ENCODE measurements at regions not wholly inside any gene's neighbourhood (a gene's known extent, or its start where the extent isn't known, plus 50 kb on each side); places are given as distances from the start of the nearest gene placed in this dataset.
"Not testable (repeated sequence)": the region's sequence is repeated elsewhere in the genome, so short reads cannot be mapped to it uniquely, and the experiment has no call there.

DNA sequence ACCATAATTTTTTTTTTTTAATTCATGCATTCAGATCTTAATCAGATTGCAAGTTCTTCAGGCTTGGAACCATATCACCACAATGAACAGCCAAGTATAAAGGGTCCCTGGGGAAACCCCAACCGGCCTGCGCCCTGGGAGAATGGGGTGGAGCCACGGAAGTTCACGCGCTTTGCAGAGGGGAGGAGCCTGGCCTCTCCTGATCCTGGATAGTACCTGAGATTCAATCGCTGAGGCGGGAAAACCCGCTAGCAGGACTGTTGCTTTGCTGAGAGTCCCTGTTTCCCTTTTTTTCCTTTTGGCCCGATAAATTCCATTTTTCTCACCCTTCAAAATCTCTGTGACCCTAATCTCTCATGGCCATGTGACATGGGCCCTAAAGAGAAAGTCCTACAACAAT lies 385.1 kb downstream of the IRS2 start:
- no peak for DNase-seq
- H3K36me3 ChIP-seq (ENCODE audit: control insufficient read depth, insufficient read depth, low read length): no peaks in the 10 kb centered on the region
- no peaks in the 10 kb centered on the region for H3K4me1 ChIP-seq (ENCODE audit: control insufficient read depth, insufficient read depth, low read length, poor library complexity, severe bottlenecking)
- no peaks in the 10 kb centered on the region for H3K9me3 ChIP-seq (ENCODE audit: control insufficient read depth, low read length)
- H3K27ac ChIP-seq (ENCODE audit: insufficient read depth, low read length, poor library complexity, severe bottlenecking): no peak overlapping the region
- no peak overlapping the region for H3K4me3 ChIP-seq (ENCODE audit: insufficient read depth, low read depth, low read length, poor library complexity, severe bottlenecking)
- H3K27me3 ChIP-seq (replicated peaks; ENCODE audit: control insufficient read depth, insufficient read depth, low read length, poor library complexity, severe bottlenecking): no peaks in the 10 kb centered on the region

- DNase-seq: no peak
- Histone ChIP-seq H3K27me3 (replicated peaks; ENCODE audit: control insufficient read depth, insufficient read depth, low read length, poor library complexity, severe bottlenecking) (no peaks in the 10 kb centered on the region), H3K27ac (ENCODE audit: insufficient read depth, low read length, poor library complexity, severe bottlenecking) (no peak overlapping the region), H3K4me3 (ENCODE audit: insufficient read depth, low read depth, low read length, poor library complexity, severe bottlenecking) (no peak overlapping the region), H3K36me3 (ENCODE audit: control insufficient read depth, insufficient read depth, low read length) (no peaks in the 10 kb centered on the region), H3K4me1 (ENCODE audit: control insufficient read depth, insufficient read depth, low read length, poor library complexity, severe bottlenecking) (no peaks in the 10 kb centered on the region), H3K9me3 (ENCODE audit: control insufficient read depth, low read length) (no peaks in the 10 kb centered on the region)
These were observed 385.6 kb downstream of the IRS2 start for GRCh38 chr13:109400624-109401257.

DNA sequence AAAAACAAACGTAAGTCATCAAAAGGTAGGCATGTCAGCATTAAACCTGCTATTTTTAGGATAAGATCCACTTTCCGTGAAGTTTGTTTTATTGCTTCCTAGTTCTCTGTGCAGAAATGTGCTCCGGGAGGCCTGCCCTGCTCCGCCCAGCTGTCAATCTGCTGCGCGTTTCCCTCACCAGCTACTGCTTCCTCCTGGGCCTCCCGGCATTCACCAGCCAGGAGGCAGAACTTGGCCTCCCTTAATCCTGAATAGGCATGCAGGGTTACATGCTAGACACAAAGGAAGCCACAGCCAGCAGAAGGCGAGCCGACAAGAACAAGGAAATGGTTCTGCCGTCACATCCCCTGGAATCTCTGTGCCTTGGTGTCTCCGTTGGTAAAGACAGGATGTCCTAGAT lies 386.2 kb downstream of the IRS2 start:
- no peak overlapping the region for H3K4me3 ChIP-seq (ENCODE audit: insufficient read depth, low read depth, low read length, poor library complexity, severe bottlenecking)
- DNase-seq: no peak
- H3K27ac ChIP-seq (ENCODE audit: insufficient read depth, low read length, poor library complexity, severe bottlenecking): no peak overlapping the region
- no peaks in the 10 kb centered on the region for H3K4me1 ChIP-seq (ENCODE audit: control insufficient read depth, insufficient read depth, low read length, poor library complexity, severe bottlenecking)
- H3K9me3 ChIP-seq (ENCODE audit: control insufficient read depth, low read length): no peaks in the 10 kb centered on the region
- H3K27me3 ChIP-seq (replicated peaks; ENCODE audit: control insufficient read depth, insufficient read depth, low read length, poor library complexity, severe bottlenecking): no peaks in the 10 kb centered on the region
- H3K36me3 ChIP-seq (ENCODE audit: control insufficient read depth, insufficient read depth, low read length): no peaks in the 10 kb centered on the region

DNA sequence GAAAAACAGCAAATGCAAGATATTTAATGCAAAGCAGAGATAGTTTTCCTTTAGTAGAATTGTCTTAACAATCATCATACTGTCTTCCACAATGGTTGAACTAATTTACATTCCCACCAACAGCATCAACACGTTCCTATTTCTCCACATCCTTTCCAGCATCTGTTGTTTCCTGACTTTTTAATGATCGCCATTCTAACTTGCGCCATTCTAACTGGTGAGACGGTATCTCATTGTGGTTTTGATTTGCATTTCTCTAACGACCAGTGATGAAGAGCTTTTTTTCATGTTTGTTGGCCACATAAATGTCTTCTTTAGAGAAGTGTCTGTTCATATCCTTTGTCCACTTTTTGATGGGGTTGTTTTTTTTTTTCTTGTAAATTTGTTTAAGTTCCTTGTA lies 388.3 kb downstream of the IRS2 start:
- not testable (repeated sequence) for H3K4me1 ChIP-seq (ENCODE audit: control insufficient read depth, insufficient read depth, low read length, poor library complexity, severe bottlenecking); H3K27ac ChIP-seq (ENCODE audit: insufficient read depth, low read length, poor library complexity, severe bottlenecking); H3K4me3 ChIP-seq (ENCODE audit: insufficient read depth, low read depth, low read length, poor library complexity, severe bottlenecking); H3K36me3 ChIP-seq (ENCODE audit: control insufficient read depth, insufficient read depth, low read length); DNase-seq; H3K9me3 ChIP-seq (ENCODE audit: control insufficient read depth, low read length); H3K27me3 ChIP-seq (replicated peaks; ENCODE audit: control insufficient read depth, insufficient read depth, low read length, poor library complexity, severe bottlenecking)

DNA sequence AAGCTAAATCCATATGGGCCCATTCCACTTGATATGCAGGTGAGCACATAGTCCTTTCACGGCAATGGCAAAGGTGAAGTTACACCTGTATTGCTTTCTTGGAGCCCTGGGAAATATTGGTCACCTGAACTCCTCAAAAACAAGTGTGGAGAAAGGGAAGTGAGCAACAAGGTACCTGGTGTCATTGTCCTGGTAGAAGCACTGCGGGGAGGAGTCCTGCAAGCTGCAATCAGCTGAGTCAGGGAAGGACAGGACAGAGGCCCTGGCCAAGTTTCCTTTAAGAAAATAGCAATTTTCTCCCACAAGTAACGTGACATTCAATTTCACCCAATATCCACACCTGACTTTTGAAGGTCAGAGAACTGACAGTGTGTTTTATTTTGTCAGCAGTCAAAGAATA lies 389.1 kb downstream of the IRS2 start:
- DNase-seq: no peak
- Histone ChIP-seq H3K4me1 (ENCODE audit: control insufficient read depth, insufficient read depth, low read length, poor library complexity, severe bottlenecking) (no peaks in the 10 kb centered on the region), H3K36me3 (ENCODE audit: control insufficient read depth, insufficient read depth, low read length) (no peaks in the 10 kb centered on the region)

GRCh38 chr13:109396266-109396665 lies 390.1 kb downstream of the IRS2 start:
- Histone ChIP-seq H3K36me3 (ENCODE audit: control insufficient read depth, insufficient read depth, low read length) (no peaks in the 10 kb centered on the region), H3K27me3 (replicated peaks; ENCODE audit: control insufficient read depth, insufficient read depth, low read length, poor library complexity, severe bottlenecking) (no peaks in the 10 kb centered on the region), H3K4me1 (ENCODE audit: control insufficient read depth, insufficient read depth, low read length, poor library complexity, severe bottlenecking) (no peaks in the 10 kb centered on the region), H3K27ac (ENCODE audit: insufficient read depth, low read length, poor library complexity, severe bottlenecking) (no peak overlapping the region), H3K4me3 (ENCODE audit: insufficient read depth, low read depth, low read length, poor library complexity, severe bottlenecking) (no peak overlapping the region), H3K9me3 (ENCODE audit: control insufficient read depth, low read length) (no peaks in the 10 kb centered on the region)
- no peak for DNase-seq

More for the DNA sequence above, 389.1 kb downstream of the IRS2 start:
- Histone ChIP-seq H3K4me3 (ENCODE audit: insufficient read depth, low read depth, low read length, poor library complexity, severe bottlenecking) (no peak overlapping the region), H3K27me3 (replicated peaks; ENCODE audit: control insufficient read depth, insufficient read depth, low read length, poor library complexity, severe bottlenecking) (no peaks in the 10 kb centered on the region), H3K27ac (ENCODE audit: insufficient read depth, low read length, poor library complexity, severe bottlenecking) (no peak overlapping the region), H3K9me3 (ENCODE audit: control insufficient read depth, low read length) (no peaks in the 10 kb centered on the region)

DNA sequence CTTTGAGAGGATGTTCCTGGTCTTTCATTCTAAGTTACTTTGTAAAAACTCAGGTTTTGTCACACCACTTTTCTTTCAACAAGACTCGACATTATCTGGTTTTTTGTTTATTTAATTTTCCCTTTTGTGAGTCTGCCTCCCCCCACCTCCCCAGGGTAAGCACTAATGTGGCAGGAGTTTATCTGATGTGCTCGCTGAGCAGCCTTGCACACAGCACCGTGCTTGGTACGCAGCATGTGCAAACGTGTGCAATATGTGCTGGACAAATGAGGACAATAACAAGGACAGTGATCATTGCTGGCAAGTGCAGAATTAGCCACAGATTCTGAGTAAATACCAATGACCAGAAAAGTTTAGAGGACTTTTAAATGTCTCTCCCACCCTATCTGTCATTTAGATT lies 391.4 kb downstream of the IRS2 start:
- H3K4me1 ChIP-seq (ENCODE audit: control insufficient read depth, insufficient read depth, low read length, poor library complexity, severe bottlenecking): no peaks in the 10 kb centered on the region

GRCh38 chr13:109394311-109394988 lies 391.9 kb downstream of the IRS2 start:
- Histone ChIP-seq H3K4me1 (ENCODE audit: control insufficient read depth, insufficient read depth, low read length, poor library complexity, severe bottlenecking) (no peaks in the 10 kb centered on the region), H3K36me3 (ENCODE audit: control insufficient read depth, insufficient read depth, low read length) (no peaks in the 10 kb centered on the region), H3K9me3 (ENCODE audit: control insufficient read depth, low read length) (no peaks in the 10 kb centered on the region), H3K27ac (ENCODE audit: insufficient read depth, low read length, poor library complexity, severe bottlenecking) (no peak overlapping the region), H3K27me3 (replicated peaks; ENCODE audit: control insufficient read depth, insufficient read depth, low read length, poor library complexity, severe bottlenecking) (no peaks in the 10 kb centered on the region), H3K4me3 (ENCODE audit: insufficient read depth, low read depth, low read length, poor library complexity, severe bottlenecking) (no peak overlapping the region)
- DNase-seq: no peak

More for the DNA sequence above, 391.4 kb downstream of the IRS2 start:
- Histone ChIP-seq H3K36me3 (ENCODE audit: control insufficient read depth, insufficient read depth, low read length) (no peaks in the 10 kb centered on the region), H3K9me3 (ENCODE audit: control insufficient read depth, low read length) (no peaks in the 10 kb centered on the region), H3K27me3 (replicated peaks; ENCODE audit: control insufficient read depth, insufficient read depth, low read length, poor library complexity, severe bottlenecking) (no peaks in the 10 kb centered on the region), H3K4me3 (ENCODE audit: insufficient read depth, low read depth, low read length, poor library complexity, severe bottlenecking) (no peak overlapping the region), H3K27ac (ENCODE audit: insufficient read depth, low read length, poor library complexity, severe bottlenecking) (no peak overlapping the region)
- no peak for DNase-seq

DNA sequence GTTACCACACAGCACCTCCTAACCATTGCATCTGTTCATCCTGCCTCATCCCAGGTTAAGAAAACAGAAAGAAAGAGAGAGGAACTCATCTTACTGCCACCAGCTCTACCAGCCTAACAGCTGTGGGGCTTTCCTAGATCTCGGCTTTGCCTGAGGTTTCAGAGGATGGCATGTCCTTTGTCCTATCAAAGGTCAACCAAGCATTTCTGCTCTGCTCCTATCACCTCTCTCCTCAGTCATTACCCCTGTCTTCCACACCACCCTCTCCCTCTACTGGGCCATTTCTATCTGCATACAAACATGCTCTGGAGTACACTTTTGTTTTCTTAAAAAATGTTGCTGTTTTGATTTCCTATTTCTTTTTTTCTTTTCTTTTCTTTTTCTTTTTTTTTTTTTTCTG lies 393.3 kb downstream of the IRS2 start:
- H3K36me3 ChIP-seq (ENCODE audit: control insufficient read depth, insufficient read depth, low read length): no peaks in the 10 kb centered on the region
- no peak overlapping the region for H3K4me3 ChIP-seq (ENCODE audit: insufficient read depth, low read depth, low read length, poor library complexity, severe bottlenecking)
- no peaks in the 10 kb centered on the region for H3K4me1 ChIP-seq (ENCODE audit: control insufficient read depth, insufficient read depth, low read length, poor library complexity, severe bottlenecking)
- DNase-seq: no peak
- no peaks in the 10 kb centered on the region for H3K9me3 ChIP-seq (ENCODE audit: control insufficient read depth, low read length)
- H3K27ac ChIP-seq (ENCODE audit: insufficient read depth, low read length, poor library complexity, severe bottlenecking): no peak overlapping the region
- no peaks in the 10 kb centered on the region for H3K27me3 ChIP-seq (replicated peaks; ENCODE audit: control insufficient read depth, insufficient read depth, low read length, poor library complexity, severe bottlenecking)

GRCh38 chr13:109390391-109390790 lies 396.0 kb downstream of the IRS2 start:
- no peak overlapping the region for H3K27ac ChIP-seq (ENCODE audit: insufficient read depth, low read length, poor library complexity, severe bottlenecking)
- DNase-seq: no peak
- no peaks in the 10 kb centered on the region for H3K27me3 ChIP-seq (replicated peaks; ENCODE audit: control insufficient read depth, insufficient read depth, low read length, poor library complexity, severe bottlenecking)
- no peaks in the 10 kb centered on the region for H3K36me3 ChIP-seq (ENCODE audit: control insufficient read depth, insufficient read depth, low read length)
- H3K4me1 ChIP-seq (ENCODE audit: control insufficient read depth, insufficient read depth, low read length, poor library complexity, severe bottlenecking): no peaks in the 10 kb centered on the region
- no peaks in the 10 kb centered on the region for H3K9me3 ChIP-seq (ENCODE audit: control insufficient read depth, low read length)
- no peak overlapping the region for H3K4me3 ChIP-seq (ENCODE audit: insufficient read depth, low read depth, low read length, poor library complexity, severe bottlenecking)

Data from effector memory CD4-positive, alpha-beta T cell (primary cell).